ENCODE measurements at regions not wholly inside any gene's neighbourhood (a gene's known extent, or its start where the extent isn't known, plus 50 kb on each side); places are given as distances from the start of the nearest gene placed in this dataset.

DNA sequence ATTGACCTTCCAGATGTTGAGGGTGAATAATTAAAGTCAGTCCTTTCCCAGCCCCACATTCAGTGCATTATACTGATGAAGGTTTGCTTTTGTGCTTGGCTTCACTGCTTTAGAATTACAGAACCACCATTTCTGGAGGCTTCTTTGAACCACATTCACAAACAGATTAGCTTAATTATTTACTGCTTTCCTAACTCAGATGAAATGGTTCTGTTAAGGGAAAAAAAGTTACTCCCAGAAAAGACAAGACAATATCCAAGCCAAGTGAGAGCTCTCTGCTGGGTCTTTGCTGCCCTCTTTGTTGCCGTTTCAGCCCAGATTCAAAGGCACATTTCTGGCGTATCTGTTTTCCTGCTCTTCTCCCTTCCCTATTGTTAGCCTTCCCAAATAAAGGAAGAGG is 188.9 kb downstream of the AHR start:
- TF ChIP-seq, protein P1, sequence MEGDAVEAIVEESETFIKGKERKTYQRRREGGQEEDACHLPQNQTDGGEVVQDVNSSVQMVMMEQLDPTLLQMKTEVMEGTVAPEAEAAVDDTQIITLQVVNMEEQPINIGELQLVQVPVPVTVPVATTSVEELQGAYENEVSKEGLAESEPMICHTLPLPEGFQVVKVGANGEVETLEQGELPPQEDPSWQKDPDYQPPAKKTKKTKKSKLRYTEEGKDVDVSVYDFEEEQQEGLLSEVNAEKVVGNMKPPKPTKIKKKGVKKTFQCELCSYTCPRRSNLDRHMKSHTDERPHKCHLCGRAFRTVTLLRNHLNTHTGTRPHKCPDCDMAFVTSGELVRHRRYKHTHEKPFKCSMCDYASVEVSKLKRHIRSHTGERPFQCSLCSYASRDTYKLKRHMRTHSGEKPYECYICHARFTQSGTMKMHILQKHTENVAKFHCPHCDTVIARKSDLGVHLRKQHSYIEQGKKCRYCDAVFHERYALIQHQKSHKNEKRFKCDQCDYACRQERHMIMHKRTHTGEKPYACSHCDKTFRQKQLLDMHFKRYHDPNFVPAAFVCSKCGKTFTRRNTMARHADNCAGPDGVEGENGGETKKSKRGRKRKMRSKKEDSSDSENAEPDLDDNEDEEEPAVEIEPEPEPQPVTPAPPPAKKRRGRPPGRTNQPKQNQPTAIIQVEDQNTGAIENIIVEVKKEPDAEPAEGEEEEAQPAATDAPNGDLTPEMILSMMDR (IDR thresholded peaks at IDR 0.05): no peak
- TF ChIP-seq EP300 (IDR thresholded peaks at IDR 0.05; ENCODE audit: low read depth) (no peak), POLR2A (IDR thresholded peaks at IDR 0.05) (no peak)
